OCI-LY1 (cell line): ENCODE measurements at regions not wholly inside any gene's neighbourhood (a gene's known extent, or its start where the extent isn't known, plus 50 kb on each side); places are given as distances from the start of the nearest gene placed in this dataset.

Experiments used
- CTCF ChIP-seq: fragments of 200-600 bp; sonication (generic), shearing (Covaris generic); IDR thresholded peaks from 2 replicates; pipeline ENCODE4 v1.5.1; 2017; ENCODE audit warnings: mild to moderate bottlenecking, antibody characterized with exemption, low read length, moderate library complexity, mixed read lengths
- EZH2 ChIP-seq: fragments of 200-600 bp; sonication (generic), shearing (Covaris generic); IDR thresholded peaks from 2 replicates; pipeline ENCODE4 v1.8.0; 2017; ENCODE audit warnings: borderline replicate concordance, mixed run types, mild to moderate bottlenecking, antibody characterized with exemption, low read length, moderate library complexity, mixed read lengths

- no peak for TF ChIP-seq CTCF
- TF ChIP-seq EZH2: no peak
Measured at GRCh38 chr4:160570271-160570670, 1467.4 kb downstream of the RAPGEF2 start.
